ENCODE measurements at regions not wholly inside any gene's neighbourhood (a gene's known extent, or its start where the extent isn't known, plus 50 kb on each side); places are given as distances from the start of the nearest gene placed in this dataset.

DNA sequence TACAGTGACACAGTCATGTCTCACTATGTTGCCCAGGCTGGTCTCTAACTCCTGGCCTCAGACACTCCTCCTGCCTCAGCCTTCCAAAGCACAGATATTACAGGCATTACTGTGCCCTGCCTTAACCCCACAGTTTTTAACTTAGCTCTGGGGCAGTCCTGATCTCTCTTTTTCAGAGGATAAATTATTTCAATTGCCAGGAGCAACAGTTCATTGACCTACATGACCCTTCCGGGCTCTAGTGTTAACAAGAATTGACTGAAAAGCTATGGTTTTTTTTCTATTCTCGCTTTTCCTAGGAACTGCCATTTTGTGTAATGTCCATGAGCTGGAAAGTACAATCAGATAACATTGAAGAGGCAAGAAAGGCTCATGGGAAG, 92.8 kb downstream of the HNRNPLL start:
- Histone ChIP-seq H3K27me3 (ENCODE audit: control insufficient read depth, insufficient read depth, low read length) (peaks cover 1% of the 10 kb centered on the region; the same call in 1 of the 2 replicates), H3K36me3 (replicated peaks; ENCODE audit: control insufficient read depth, insufficient read depth, low read length) (no peaks in the 10 kb centered on the region), H3K4me3 (ENCODE audit: insufficient read depth, low read depth, low read length) (no peak overlapping the region)
- DNase-seq: no peak

DNA sequence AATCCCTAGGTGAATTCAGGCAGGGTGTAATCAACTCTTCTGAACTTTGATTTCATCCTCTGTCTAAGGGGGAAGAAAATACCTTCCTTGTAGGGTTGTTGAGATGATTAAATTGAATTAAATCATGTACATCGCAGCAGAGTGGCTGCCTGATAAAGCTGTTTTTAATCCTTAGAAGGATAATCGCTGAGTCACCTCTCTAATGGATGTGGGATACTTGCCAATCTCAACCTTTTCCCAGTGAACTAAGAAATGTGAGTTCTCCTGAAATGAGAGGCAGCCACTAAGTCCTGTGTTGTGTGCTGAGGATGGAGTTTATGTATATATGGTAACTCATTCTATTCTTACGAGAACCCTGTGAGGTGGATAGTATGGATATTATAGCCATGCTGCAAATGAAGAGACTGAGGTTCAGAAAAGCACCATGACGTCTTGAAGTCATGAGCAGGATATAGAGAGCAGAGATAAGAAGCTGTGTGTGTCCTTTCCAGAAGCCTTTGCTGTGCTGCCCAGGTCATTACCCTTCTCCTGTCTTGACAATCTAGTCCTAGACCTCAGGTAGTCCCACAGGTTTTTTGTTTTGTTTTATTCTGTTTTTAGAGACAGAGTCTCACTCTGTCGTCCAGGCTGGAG, 93.3 kb downstream of the HNRNPLL start:
- no peak overlapping the region for H3K4me3 ChIP-seq (ENCODE audit: insufficient read depth, low read depth, low read length)
- no peak for DNase-seq
- no peaks in the 10 kb centered on the region for H3K36me3 ChIP-seq (replicated peaks; ENCODE audit: control insufficient read depth, insufficient read depth, low read length)
- peaks cover 1% of the 10 kb centered on the region; the same call in 1 of the 2 replicates for H3K27me3 ChIP-seq (ENCODE audit: control insufficient read depth, insufficient read depth, low read length)

DNA sequence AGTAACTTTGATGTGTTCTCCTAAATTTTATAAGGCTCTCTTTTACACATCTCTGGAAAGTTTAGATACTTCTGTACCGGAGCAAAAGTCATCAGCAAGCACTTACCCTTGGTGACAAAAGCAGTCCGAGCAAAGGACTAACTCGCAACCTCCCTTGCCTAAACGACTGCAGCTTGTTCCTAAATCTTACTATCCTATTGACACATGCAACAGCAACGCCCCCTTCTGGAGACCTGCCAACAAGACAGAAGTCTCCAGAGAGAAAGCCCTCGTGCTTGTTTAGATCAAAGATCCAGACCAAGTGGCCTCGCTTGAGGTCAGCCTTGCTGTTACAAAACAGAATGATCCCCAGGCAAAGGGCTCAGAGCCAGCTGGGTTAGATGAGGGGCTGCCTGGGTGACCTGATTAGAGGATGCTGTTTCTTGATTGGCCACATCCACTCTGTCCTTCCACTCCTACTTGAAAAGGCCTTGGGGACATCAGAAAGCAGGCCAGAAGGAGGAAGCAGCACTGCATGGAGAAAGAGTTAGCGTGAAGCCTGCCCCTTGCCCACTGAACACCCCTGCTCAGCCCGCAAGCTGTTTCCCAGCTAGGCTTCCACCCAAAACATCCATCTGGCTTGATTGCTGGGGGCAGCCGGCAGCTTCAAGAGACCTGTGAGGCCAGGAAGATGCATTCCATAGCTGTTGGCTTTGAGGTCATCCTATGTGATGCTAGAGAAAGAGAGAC, 94.3 kb downstream of the HNRNPLL start:
- H3K27me3 ChIP-seq (ENCODE audit: control insufficient read depth, insufficient read depth, low read length): peaks cover 1% of the 10 kb centered on the region; the same call in 1 of the 2 replicates
- no peaks in the 10 kb centered on the region for H3K36me3 ChIP-seq (replicated peaks; ENCODE audit: control insufficient read depth, insufficient read depth, low read length)
- peak; percentile 78 for DNase-seq
- no peak overlapping the region for H3K4me3 ChIP-seq (ENCODE audit: insufficient read depth, low read depth, low read length)

DNA sequence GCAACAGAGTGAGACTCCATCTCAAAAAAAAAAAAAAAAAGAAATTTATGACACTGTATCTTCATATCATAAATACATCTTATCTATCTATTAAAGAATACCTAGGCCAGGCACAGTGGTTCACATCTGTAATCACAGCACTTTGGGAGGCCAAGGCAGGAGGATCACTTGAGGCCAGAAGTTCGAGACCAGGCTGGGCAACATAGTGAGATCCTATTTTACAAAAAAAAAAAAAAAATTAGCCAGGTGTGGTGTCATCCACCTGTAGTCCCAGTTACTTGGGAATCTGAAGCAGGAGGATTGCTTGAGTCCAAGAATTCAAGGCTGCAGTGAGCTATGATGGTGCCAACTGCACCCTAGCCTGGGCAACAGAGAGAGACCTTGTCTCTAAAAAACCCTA, 95.0 kb downstream of the HNRNPLL start:
- Histone ChIP-seq H3K4me3 (ENCODE audit: insufficient read depth, low read depth, low read length) (no peak overlapping the region), H3K27me3 (ENCODE audit: control insufficient read depth, insufficient read depth, low read length) (peaks cover 1% of the 10 kb centered on the region; the same call in 1 of the 2 replicates), H3K36me3 (replicated peaks; ENCODE audit: control insufficient read depth, insufficient read depth, low read length) (no peaks in the 10 kb centered on the region)
- DNase-seq: no peak

DNA sequence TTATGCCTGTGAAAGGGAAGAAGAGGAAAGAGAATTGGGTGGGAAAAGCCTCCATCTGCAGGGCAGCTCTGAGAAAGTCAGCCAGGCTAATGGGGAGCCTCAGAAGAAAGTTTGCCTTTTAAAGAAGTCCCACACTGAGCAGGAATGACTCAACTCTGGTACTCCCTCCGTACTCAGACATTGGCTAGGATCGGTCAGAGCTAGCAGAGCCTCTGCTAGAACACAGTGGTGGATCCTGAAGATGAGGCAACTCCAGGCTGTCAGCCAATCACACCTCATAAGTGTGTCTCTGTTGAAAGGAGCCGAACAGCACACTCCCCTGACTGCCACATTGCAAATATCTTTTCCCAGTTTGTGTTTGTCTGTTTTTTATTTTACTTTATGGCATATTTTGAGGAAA, 96.9 kb downstream of the HNRNPLL start:
- no peak for DNase-seq
- Histone ChIP-seq H3K4me3 (ENCODE audit: insufficient read depth, low read depth, low read length) (no peak overlapping the region), H3K27me3 (ENCODE audit: control insufficient read depth, insufficient read depth, low read length) (peaks cover 1% of the 10 kb centered on the region; the same call in 1 of the 2 replicates)

DNA sequence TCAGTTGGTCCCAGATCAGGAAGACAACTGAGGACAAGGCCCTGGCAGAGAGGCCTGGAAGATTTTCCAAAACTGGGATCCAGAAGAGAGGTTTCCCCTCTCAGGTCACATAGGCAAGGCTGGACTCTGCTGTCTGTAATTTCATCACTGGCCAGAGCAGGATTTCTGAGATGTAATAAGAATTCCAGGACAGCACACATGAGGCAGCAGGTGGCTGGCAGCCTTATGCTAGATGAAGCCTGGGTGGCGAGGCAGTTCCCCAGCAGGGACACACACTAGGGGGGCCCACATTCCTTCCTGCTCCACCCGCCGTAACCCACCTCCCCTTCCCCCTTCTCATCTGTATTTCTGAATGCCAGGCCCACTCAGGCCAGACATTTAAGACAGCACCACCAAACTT, 98.6 kb downstream of the HNRNPLL start:
- H3K36me3 ChIP-seq (replicated peaks; ENCODE audit: control insufficient read depth, insufficient read depth, low read length): no peaks in the 10 kb centered on the region
- H3K27me3 ChIP-seq (ENCODE audit: control insufficient read depth, insufficient read depth, low read length): peaks cover 1% of the 10 kb centered on the region; the same call in 1 of the 2 replicates
- DNase-seq: no peak
- H3K4me3 ChIP-seq (ENCODE audit: insufficient read depth, low read depth, low read length): no peak overlapping the region

More for the DNA sequence above, 96.9 kb downstream of the HNRNPLL start:
- H3K36me3 ChIP-seq (replicated peaks; ENCODE audit: control insufficient read depth, insufficient read depth, low read length): no peaks in the 10 kb centered on the region

DNA sequence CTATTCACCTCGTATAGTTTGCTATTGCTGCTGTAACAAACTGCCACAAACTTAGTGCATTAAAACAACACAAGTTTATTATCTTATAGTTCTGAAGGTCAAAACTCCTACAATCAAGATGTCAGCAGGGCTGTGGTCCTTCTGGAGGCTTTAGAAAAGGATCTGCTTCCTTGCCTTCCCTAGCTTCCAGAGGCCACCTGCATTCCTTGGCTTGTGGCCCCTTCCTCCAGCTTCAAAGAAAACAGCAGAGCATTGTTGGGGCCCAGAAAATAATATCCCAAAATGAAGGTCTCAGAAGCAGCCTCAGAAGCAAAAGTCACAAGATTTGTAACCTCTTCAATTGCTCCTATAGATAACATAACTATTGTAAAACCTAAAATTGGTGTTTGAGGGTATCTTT, 100.6 kb downstream of the HNRNPLL start:
- H3K4me3 ChIP-seq (ENCODE audit: insufficient read depth, low read depth, low read length): no peak overlapping the region
- H3K27me3 ChIP-seq (ENCODE audit: control insufficient read depth, insufficient read depth, low read length): no peaks in the 10 kb centered on the region
- DNase-seq: no peak
- no peaks in the 10 kb centered on the region for H3K36me3 ChIP-seq (replicated peaks; ENCODE audit: control insufficient read depth, insufficient read depth, low read length)

DNA sequence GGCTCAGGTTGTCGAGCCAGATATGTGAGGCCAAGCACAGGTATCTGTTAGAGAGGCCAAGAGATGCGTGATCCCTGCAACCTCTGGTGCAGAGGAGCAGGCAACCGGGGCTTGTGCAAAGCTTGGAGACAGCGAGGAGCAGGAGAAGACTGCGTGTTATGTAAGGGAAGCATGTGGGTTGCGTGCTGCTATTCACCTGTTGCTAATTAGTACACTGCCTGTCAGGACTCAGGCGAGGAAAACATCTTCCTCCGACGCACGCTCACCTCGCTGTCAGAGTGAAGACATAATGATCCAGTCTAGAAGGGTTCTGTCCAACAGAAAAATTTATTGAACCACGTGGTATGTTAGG, 102.5 kb downstream of the HNRNPLL start:
- Histone ChIP-seq H3K36me3 (replicated peaks; ENCODE audit: control insufficient read depth, insufficient read depth, low read length) (no peaks in the 10 kb centered on the region), H3K4me3 (ENCODE audit: insufficient read depth, low read depth, low read length) (no peak overlapping the region), H3K27me3 (ENCODE audit: control insufficient read depth, insufficient read depth, low read length) (no peaks in the 10 kb centered on the region)
- no peak for DNase-seq

DNA sequence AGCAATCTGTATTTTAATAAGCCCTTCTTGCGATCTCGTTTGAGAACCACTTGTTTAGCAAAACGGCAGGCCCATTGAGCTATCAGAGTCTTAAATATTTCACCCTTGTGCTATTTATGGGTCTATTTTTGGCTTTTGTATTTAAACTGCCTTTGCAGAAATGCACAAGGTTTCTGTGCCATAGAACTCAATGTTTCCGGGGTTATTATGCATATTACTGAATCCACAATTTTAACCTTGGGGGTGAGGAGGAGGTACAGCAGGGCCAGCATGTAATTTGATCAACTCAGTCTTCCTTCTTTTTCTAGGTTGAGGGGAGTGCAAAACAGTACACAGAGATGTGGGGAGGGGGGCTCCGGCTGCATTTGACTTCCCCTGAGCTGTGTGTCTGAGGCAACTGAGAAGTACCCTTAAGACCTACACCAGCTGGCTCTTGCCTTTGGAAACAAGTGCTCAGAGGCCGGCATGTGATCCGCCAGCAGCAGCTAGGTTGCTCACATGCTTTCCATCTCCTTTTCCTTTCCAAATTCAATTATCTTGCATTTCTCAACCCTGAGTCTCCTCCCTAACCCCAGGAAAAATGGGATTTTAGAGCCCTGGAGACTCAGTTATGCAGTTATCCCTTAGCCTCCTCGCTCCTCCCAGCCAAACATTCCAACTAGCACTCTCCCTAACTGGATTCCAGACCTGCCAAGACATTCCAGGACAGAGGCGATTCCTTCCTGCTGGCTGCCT, 103.0 kb downstream of the HNRNPLL start:
- peak; percentile 49 for DNase-seq
- no peak overlapping the region for H3K4me3 ChIP-seq (ENCODE audit: insufficient read depth, low read depth, low read length)
- H3K36me3 ChIP-seq (replicated peaks; ENCODE audit: control insufficient read depth, insufficient read depth, low read length): no peaks in the 10 kb centered on the region
- H3K27me3 ChIP-seq (ENCODE audit: control insufficient read depth, insufficient read depth, low read length): no peaks in the 10 kb centered on the region

DNA sequence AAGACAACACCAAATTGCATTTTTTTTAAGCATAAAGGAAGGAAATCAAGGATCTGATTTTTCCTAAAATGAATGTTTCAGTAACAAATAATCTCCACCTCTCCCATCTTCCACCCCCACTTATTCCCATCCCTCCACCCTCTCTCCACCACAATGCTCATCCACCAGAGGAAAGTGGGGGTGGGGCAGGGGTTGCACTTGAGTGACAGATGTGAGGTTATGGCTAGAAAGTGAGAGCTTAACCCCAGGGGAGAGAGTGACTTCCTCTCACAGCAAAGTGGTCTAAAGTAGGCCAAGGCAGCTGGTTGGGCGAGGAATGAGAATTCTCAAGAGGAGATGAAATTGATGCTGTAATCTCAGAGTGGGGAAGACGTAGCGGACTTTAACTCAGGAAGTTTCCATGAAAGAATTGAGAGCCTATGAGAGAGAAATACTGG, 104.7 kb downstream of the HNRNPLL start:
- no peak for DNase-seq
- Histone ChIP-seq H3K36me3 (replicated peaks; ENCODE audit: control insufficient read depth, insufficient read depth, low read length) (no peaks in the 10 kb centered on the region; the same call in 1 of the 2 replicates), H3K27me3 (ENCODE audit: control insufficient read depth, insufficient read depth, low read length) (no peaks in the 10 kb centered on the region), H3K4me3 (ENCODE audit: insufficient read depth, low read depth, low read length) (no peak overlapping the region)

DNA sequence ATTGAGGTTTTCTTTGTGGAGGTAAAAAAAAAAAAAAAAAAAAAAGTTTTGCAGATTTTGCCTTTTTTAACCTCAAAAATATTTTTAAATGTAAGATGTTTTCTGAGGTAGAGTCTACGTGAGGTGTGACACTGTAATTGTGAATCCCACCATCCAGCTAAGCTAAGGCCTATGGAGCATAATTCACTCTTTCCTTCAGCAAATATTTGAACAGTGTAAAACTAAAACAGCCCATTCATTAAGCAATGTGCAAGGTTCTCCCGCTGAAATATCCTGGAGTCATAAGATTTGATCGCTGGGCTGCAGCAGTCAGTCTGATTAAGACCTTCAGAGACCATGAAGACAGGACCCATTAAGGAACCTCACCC, 105.1 kb downstream of the HNRNPLL start:
- Histone ChIP-seq H3K36me3 (replicated peaks; ENCODE audit: control insufficient read depth, insufficient read depth, low read length) (no peaks in the 10 kb centered on the region; the same call in 1 of the 2 replicates), H3K4me3 (ENCODE audit: insufficient read depth, low read depth, low read length) (no peak overlapping the region), H3K27me3 (ENCODE audit: control insufficient read depth, insufficient read depth, low read length) (no peaks in the 10 kb centered on the region)
- DNase-seq: no peak

DNA sequence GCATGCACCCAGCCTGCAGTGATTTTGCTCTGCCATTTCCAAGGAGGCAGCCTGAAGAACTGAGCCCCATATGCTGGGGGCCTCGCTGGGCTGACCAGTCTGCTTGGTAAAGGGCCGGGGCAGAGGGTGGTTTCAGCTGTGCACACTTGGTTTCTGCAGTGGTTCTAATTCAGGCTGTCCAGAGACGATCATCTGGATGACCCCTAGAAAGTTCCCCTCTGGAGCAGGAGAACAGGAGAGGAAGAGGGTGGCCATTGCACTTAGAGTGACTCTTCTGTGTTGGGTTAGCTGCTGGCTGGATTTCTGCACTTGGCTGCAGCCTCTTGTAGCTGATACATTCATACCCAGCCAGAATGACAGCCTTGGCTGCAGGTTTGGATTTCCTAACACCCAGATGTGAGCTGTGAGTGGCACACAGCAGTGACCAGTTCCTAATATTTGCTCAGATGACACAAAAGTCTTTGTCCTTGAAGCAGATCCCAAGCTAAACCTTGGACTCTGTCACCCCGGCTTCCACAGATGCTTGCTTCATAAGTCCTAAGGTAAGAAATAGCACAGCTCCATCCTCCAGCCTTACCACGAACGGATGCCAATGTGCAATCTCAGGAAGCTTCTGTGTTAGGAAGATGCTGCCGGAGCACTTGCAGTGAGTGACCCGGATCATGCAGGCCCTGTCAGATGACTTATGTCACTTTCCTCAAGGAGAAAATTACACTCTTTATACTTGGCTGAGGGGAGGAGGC, 105.6 kb downstream of the HNRNPLL start:
- no peak for DNase-seq
- H3K27me3 ChIP-seq (ENCODE audit: control insufficient read depth, insufficient read depth, low read length): no peaks in the 10 kb centered on the region
- no peaks in the 10 kb centered on the region; the same call in 1 of the 2 replicates for H3K36me3 ChIP-seq (replicated peaks; ENCODE audit: control insufficient read depth, insufficient read depth, low read length)
- H3K4me3 ChIP-seq (ENCODE audit: insufficient read depth, low read depth, low read length): no peak overlapping the region

DNA sequence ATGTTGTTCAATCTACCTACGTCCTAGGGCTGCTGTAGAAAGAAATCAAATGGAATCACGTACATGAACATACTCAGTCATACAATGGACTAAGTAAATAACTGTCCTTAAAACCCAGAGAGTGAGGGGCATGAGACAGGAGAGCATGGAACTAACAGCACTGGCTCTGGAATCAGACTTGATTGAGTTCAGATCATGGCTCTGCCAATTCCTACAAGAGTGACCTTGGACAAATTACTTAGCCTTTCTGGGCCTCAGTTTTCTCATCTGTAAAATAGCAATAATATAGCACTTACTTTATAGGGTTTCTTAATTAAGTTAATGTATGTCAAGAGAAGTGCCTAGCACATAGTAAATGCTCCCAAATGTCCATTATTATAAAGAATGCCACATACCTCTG, 106.8 kb downstream of the HNRNPLL start:
- H3K36me3 ChIP-seq (replicated peaks; ENCODE audit: control insufficient read depth, insufficient read depth, low read length): no peaks in the 10 kb centered on the region; the same call in 1 of the 2 replicates
- DNase-seq: no peak
- H3K27me3 ChIP-seq (ENCODE audit: control insufficient read depth, insufficient read depth, low read length): no peaks in the 10 kb centered on the region
- no peak overlapping the region for H3K4me3 ChIP-seq (ENCODE audit: insufficient read depth, low read depth, low read length)

DNA sequence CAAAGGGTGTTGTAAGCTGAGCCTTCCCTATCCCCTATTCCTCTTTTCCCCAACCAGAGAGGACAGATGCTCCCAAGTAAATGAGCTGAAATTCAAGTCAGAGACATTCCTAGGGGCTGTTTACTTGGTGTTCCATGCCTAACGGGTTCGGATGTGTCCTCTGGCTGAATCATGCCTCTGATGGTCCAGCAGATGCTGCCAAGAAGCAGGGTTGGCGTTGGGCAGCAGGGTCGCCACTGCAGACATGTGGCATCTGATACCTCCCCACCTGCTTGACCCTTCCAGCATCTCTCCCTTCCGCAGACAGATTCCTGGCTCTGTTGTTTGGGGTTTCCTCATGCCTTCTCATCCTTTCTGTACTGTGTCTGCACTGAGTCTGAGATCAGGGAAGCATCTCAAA, 108.3 kb downstream of the HNRNPLL start:
- H3K36me3 ChIP-seq (replicated peaks; ENCODE audit: control insufficient read depth, insufficient read depth, low read length): no peaks in the 10 kb centered on the region; the same call in 1 of the 2 replicates

More for the DNA sequence above, 108.3 kb downstream of the HNRNPLL start:
- Histone ChIP-seq H3K27me3 (ENCODE audit: control insufficient read depth, insufficient read depth, low read length) (no peaks in the 10 kb centered on the region), H3K4me3 (ENCODE audit: insufficient read depth, low read depth, low read length) (no peak overlapping the region)
- DNase-seq: no peak
